ENCODE measurements at regions not wholly inside any gene's neighbourhood (a gene's known extent, or its start where the extent isn't known, plus 50 kb on each side); places are given as distances from the start of the nearest gene placed in this dataset.

GRCh38 chr1:224846119-224846907 is 83.2 kb upstream of the DNAH14 start:
- H3K4me3 ChIP-seq (ENCODE audit: low read depth, low read length) = no peak overlapping the region
- TF ChIP-seq CTCF (IDR thresholded peaks at IDR 0.05; ENCODE audit: insufficient read depth, low read length) = no peak
- DNase-seq (ENCODE audit: low read depth) = no peak

GRCh38 chr1:224850446-224850845 is 79.0 kb upstream of the DNAH14 start:
- DNase-seq (ENCODE audit: low read depth) = no peak
- no peak for TF ChIP-seq CTCF (IDR thresholded peaks at IDR 0.05; ENCODE audit: insufficient read depth, low read length)
- no peak overlapping the region for H3K4me3 ChIP-seq (ENCODE audit: low read depth, low read length)

- H3K4me3 ChIP-seq (ENCODE audit: low read depth, low read length) = no peak overlapping the region
- TF ChIP-seq CTCF (IDR thresholded peaks at IDR 0.05; ENCODE audit: insufficient read depth, low read length) = peak; percentile 84
- peak; percentile 68 for DNase-seq (ENCODE audit: low read depth)
Measured at GRCh38 chr1:224851210-224851847, 78.1 kb upstream of the DNAH14 start.

- DNase-seq (ENCODE audit: low read depth) = no peak
- no peak for TF ChIP-seq CTCF (IDR thresholded peaks at IDR 0.05; ENCODE audit: insufficient read depth, low read length)
Measured at GRCh38 chr1:224851848-224852261, 77.6 kb upstream of the DNAH14 start.

GRCh38 chr1:224852901-224853568 is 76.4 kb upstream of the DNAH14 start:
- TF ChIP-seq CTCF (IDR thresholded peaks at IDR 0.05; ENCODE audit: insufficient read depth, low read length) = peak; percentile 78
- peak; percentile 87 for DNase-seq (ENCODE audit: low read depth)
- no peak overlapping the region for H3K4me3 ChIP-seq (ENCODE audit: low read depth, low read length)

More at GRCh38 chr1:224851848-224852261, 77.6 kb upstream of the DNAH14 start:
- no peak overlapping the region for H3K4me3 ChIP-seq (ENCODE audit: low read depth, low read length)

GRCh38 chr1:224856973-224857372 is 72.5 kb upstream of the DNAH14 start:
- no peak overlapping the region for H3K4me3 ChIP-seq (ENCODE audit: low read depth, low read length)
- TF ChIP-seq CTCF (IDR thresholded peaks at IDR 0.05; ENCODE audit: insufficient read depth, low read length) = no peak

More at GRCh38 chr1:224856973-224857372, 72.5 kb upstream of the DNAH14 start:
- DNase-seq (ENCODE audit: low read depth) = no peak
